BJ (cell line): ENCODE measurements at regions not wholly inside any gene's neighbourhood (a gene's known extent, or its start where the extent isn't known, plus 50 kb on each side); places are given as distances from the start of the nearest gene placed in this dataset.

Experiments
- CTCF ChIA-PET: fragments of 350-600 bp; formaldehyde crosslinking; extraction: SDS; loops from one replicate; lab custom pipeline; 2021; ENCODE audit warnings: antibody characterized with exemption, inconsistent platforms; lab: Yijun Ruan, JAX
- POLR2A ChIA-PET: fragments of 300-600 bp; sonication (Branson Sonifier 250); formaldehyde crosslinking; extraction: SDS; loops from one replicate; lab custom pipeline; 2021; ENCODE audit warnings: antibody characterized with exemption; lab: Charles Lee
- DNase-seq: peaks from one replicate; pipeline ENCODE4 v3.0.0-alpha.2; 2011; ENCODE audit warnings: low read depth
- H3K27me3 ChIP-seq: 2 replicates; pipeline ENCODE4 v1.6.0; 2011; ENCODE audit warnings: low read length; ENCODE audit not compliant: control insufficient read depth, insufficient read depth
- H3K36me3 ChIP-seq: 2 replicates; pipeline ENCODE4 v1.5.1; 2011; ENCODE audit warnings: low read length; ENCODE audit not compliant: control insufficient read depth, insufficient read depth
- H3K4me3 ChIP-seq: 2 replicates; pipeline ENCODE4 v1.5.1; 2011; ENCODE audit warnings: low read depth, mild to moderate bottlenecking, control low read depth, low read length
- CTCF ChIP-seq: IDR thresholded peaks from 2 replicates; pipeline ENCODE4 v1.5.1; 2011; ENCODE audit warnings: low read depth, mild to moderate bottlenecking, control low read depth, inconsistent platforms, low read length, moderate library complexity; ENCODE audit not compliant: insufficient read depth

GRCh38 chr18:44135741-44136140 lies 544.9 kb upstream of the SETBP1 start:
- ChIA-PET CTCF (interaction anchor here (1.1 kb wide), 1 partner anchor 10 kb away, joined by 5 read pairs; no protein-coding TSS in a partner anchor), POLR2A (no interaction called here)
- Histone ChIP-seq H3K4me3 (no peak overlapping the region), H3K36me3 (no peaks in the 10 kb centered on the region), H3K27me3 (no peaks in the 10 kb centered on the region)
- DNase-seq = no peak
- no peak for TF ChIP-seq CTCF

GRCh38 chr18:44136326-44136725 lies 544.4 kb upstream of the SETBP1 start:
- ChIA-PET POLR2A (no interaction called here), CTCF (interaction anchor here (1.1 kb wide), 1 partner anchor 9 kb away, joined by 5 read pairs; no protein-coding TSS in a partner anchor)
- H3K36me3 ChIP-seq = no peaks in the 10 kb centered on the region
- no peak overlapping the region for H3K4me3 ChIP-seq
- TF ChIP-seq CTCF = no peak
- DNase-seq = no peak
- no peaks in the 10 kb centered on the region for H3K27me3 ChIP-seq

GRCh38 chr18:44143072-44143471 lies 537.6 kb upstream of the SETBP1 start:
- POLR2A ChIA-PET = interaction anchor here (0.6 kb wide), 1 partner anchor 13 kb away, joined by 3 read pairs; no protein-coding TSS in a partner anchor
- CTCF ChIA-PET = interaction anchor here (0.6 to 1.5 kb wide), 3 partner anchors 10 to 54 kb away, joined by 3 to 4 read pairs (median 3); no protein-coding TSS in a partner anchor
- no peaks in the 10 kb centered on the region for H3K27me3 ChIP-seq
- no peak for DNase-seq
- no peak overlapping the region for H3K4me3 ChIP-seq
- no peak for TF ChIP-seq CTCF
- H3K36me3 ChIP-seq = no peaks in the 10 kb centered on the region

GRCh38 chr18:44149706-44150105 lies 531.0 kb upstream of the SETBP1 start:
- Histone ChIP-seq H3K4me3 (no peak overlapping the region), H3K27me3 (no peaks in the 10 kb centered on the region), H3K36me3 (no peaks in the 10 kb centered on the region)
- no peak for TF ChIP-seq CTCF
- CTCF ChIA-PET = interaction anchor here (0.9 to 1.2 kb wide), 2 partner anchors 10 to 20 kb away, joined by 3 read pairs; no protein-coding TSS in a partner anchor
- peak; percentile 65 for DNase-seq
- POLR2A ChIA-PET = no interaction called here

GRCh38 chr18:44153981-44154380 lies 526.7 kb upstream of the SETBP1 start:
- CTCF ChIA-PET = interaction anchor here (0.9 to 1.3 kb wide), 3 partner anchors 12 to 529 kb away, joined by 3 to 4 read pairs (median 3); no protein-coding TSS in a partner anchor
- H3K27me3 ChIP-seq = no peaks in the 10 kb centered on the region
- POLR2A ChIA-PET = no interaction called here
- H3K36me3 ChIP-seq = no peaks in the 10 kb centered on the region
- no peak for DNase-seq
- no peak overlapping the region for H3K4me3 ChIP-seq
- no peak for TF ChIP-seq CTCF
